GM06990 (cell line): ENCODE measurements at regions not wholly inside any gene's neighbourhood (a gene's known extent, or its start where the extent isn't known, plus 50 kb on each side); places are given as distances from the start of the nearest gene placed in this dataset.

Experiments
- DNase-seq: peaks from one replicate; pipeline ENCODE4 v3.0.0-alpha.2; 2011; ENCODE audit not compliant: insufficient read length; ENCODE audit errors: extremely low read depth
- H3K27me3 ChIP-seq: replicated peaks from 2 replicates; pipeline ENCODE4 v1.6.0; 2011; ENCODE audit warnings: low read length; ENCODE audit not compliant: control insufficient read depth, insufficient read depth
- H3K36me3 ChIP-seq: 2 replicates; pipeline ENCODE4 v1.5.1; 2011; ENCODE audit warnings: low read length; ENCODE audit not compliant: control insufficient read depth, insufficient read depth
- H3K4me3 ChIP-seq: replicated peaks from 2 replicates; pipeline ENCODE4 v1.5.1; 2011; ENCODE audit warnings: low read depth, mild to moderate bottlenecking, control low read depth, low read length
- CTCF ChIP-seq: IDR thresholded peaks from 2 replicates; pipeline ENCODE4 v1.5.1; 2011; ENCODE audit warnings: low read length, control low read depth, mild to moderate bottlenecking, inconsistent platforms; ENCODE audit not compliant: insufficient read depth, poor library complexity, severe bottlenecking

- no peak for TF ChIP-seq CTCF
- H3K36me3 ChIP-seq: no peaks in the 10 kb centered on the region
- H3K27me3 ChIP-seq: no peaks in the 10 kb centered on the region
- DNase-seq: no peak
- H3K4me3 ChIP-seq: no peak overlapping the region
These were observed 62.9 kb upstream of the ULK4 start for GRCh38 chr3:42024591-42025351.

- H3K27me3 ChIP-seq: no peaks in the 10 kb centered on the region
- H3K36me3 ChIP-seq: no peaks in the 10 kb centered on the region; the same call in 1 of the 2 replicates
- H3K4me3 ChIP-seq: no peak overlapping the region
- DNase-seq: no peak
- no peak for TF ChIP-seq CTCF
These were observed 61.5 kb upstream of the ULK4 start for GRCh38 chr3:42023380-42023779.

- TF ChIP-seq CTCF: no peak
- no peaks in the 10 kb centered on the region; the same call in 1 of the 2 replicates for H3K36me3 ChIP-seq
- H3K4me3 ChIP-seq: no peak overlapping the region
- no peak for DNase-seq
- no peaks in the 10 kb centered on the region for H3K27me3 ChIP-seq
These were observed 60.5 kb upstream of the ULK4 start for GRCh38 chr3:42022355-42022754.

GRCh38 chr3:42020684-42021307, 58.9 kb upstream of the ULK4 start:
- Histone ChIP-seq H3K4me3 (no peak overlapping the region), H3K27me3 (no peaks in the 10 kb centered on the region), H3K36me3 (no peaks in the 10 kb centered on the region; the same call in 1 of the 2 replicates)
- no peak for DNase-seq
- TF ChIP-seq CTCF: no peak

- Histone ChIP-seq H3K27me3 (no peaks in the 10 kb centered on the region), H3K36me3 (no peaks in the 10 kb centered on the region; the same call in 1 of the 2 replicates), H3K4me3 (no peak overlapping the region)
- no peak for DNase-seq
- no peak for TF ChIP-seq CTCF
These were observed 58.0 kb upstream of the ULK4 start for GRCh38 chr3:42019953-42020260.
